ENCODE measurements at regions not wholly inside any gene's neighbourhood (a gene's known extent, or its start where the extent isn't known, plus 50 kb on each side); places are given as distances from the start of the nearest gene placed in this dataset.

- DNase-seq (ENCODE audit: low spot score in 2 of 2, unreplicated experiment in 2 of 2): no peak
- Mint-ChIP-seq H3K36me3 (no peaks in the 10 kb centered on the region), H3K27me3 (ENCODE audit: low read depth) (peaks cover 3% of the 10 kb centered on the region), H3K4me1 (peaks cover 6% of the 10 kb centered on the region), H3K9me3 (peaks cover 18% of the 10 kb centered on the region), H3K4me3 (no peak overlapping the region), H3K27ac (no peak overlapping the region)
- no peak for TF ChIP-seq CTCF (IDR thresholded peaks at IDR 0.05; ENCODE audit: unreplicated experiment)
These were observed 461.5 kb downstream of the MN1 start for GRCh38 chr22:27340047-27340446.

DNA sequence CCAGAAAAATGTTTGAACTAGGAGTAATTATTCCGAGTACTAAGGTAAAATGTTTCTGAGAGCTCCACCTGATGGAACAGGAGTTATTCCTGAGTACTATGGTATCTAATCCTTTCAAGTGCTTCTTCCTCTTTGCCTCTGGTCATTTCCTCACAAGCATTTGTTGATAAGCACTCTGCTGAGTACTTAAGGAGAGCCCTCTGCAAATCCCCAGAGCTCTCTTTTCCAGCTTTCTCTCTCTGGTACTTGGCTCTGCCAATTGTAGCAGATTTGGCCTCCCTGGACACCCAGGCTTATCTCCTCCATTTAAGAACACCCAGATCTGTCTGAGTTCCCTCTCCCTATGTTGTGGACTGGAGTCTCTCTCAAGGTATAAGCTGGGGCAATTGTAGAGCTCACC, 457.0 kb downstream of the MN1 start:
- Mint-ChIP-seq H3K4me1 (peaks cover 7% of the 10 kb centered on the region), H3K36me3 (no peaks in the 10 kb centered on the region), H3K27ac (no peak overlapping the region), H3K27me3 (ENCODE audit: low read depth) (no peaks in the 10 kb centered on the region), H3K9me3 (peaks cover 23% of the 10 kb centered on the region), H3K4me3 (no peak overlapping the region)
- TF ChIP-seq CTCF (IDR thresholded peaks at IDR 0.05; ENCODE audit: unreplicated experiment): no peak
- no peak for DNase-seq (ENCODE audit: low spot score in 2 of 2, unreplicated experiment in 2 of 2)

- peak overlapping the region; percentile 67 for H3K27ac Mint-ChIP-seq
- TF ChIP-seq CTCF (IDR thresholded peaks at IDR 0.05; ENCODE audit: unreplicated experiment): no peak
- peaks cover 7% of the 10 kb centered on the region for H3K4me1 Mint-ChIP-seq
- H3K9me3 Mint-ChIP-seq: peaks cover 29% of the 10 kb centered on the region
- no peak overlapping the region for H3K4me3 Mint-ChIP-seq
- no peak for DNase-seq (ENCODE audit: low spot score in 2 of 2, unreplicated experiment in 2 of 2)
- H3K27me3 Mint-ChIP-seq (ENCODE audit: low read depth): no peaks in the 10 kb centered on the region
- no peaks in the 10 kb centered on the region for H3K36me3 Mint-ChIP-seq
These were observed 455.9 kb downstream of the MN1 start for GRCh38 chr22:27345691-27346090.

DNA sequence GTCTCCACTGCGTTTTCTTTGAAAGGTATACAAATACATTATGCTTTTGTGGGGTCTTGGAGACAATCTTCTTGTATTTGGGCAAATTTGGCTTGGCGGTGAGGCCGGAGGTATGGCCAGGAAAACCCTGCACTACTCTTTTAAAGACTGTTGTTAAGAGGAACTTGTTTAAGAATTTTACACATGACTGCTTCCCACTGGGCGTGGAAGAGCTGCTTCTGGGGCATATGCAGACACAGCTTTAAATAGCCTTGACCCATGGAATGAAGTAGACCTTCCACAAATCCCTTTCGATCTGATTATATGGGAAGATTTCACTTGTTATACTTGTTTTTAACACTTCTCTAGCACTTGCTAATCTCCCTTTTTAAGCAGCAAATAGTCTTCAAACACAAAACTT, 453.6 kb downstream of the MN1 start:
- DNase-seq (ENCODE audit: low spot score in 2 of 2, unreplicated experiment in 2 of 2): no peak
- peaks cover 7% of the 10 kb centered on the region for H3K4me1 Mint-ChIP-seq
- no peaks in the 10 kb centered on the region for H3K36me3 Mint-ChIP-seq
- TF ChIP-seq CTCF (IDR thresholded peaks at IDR 0.05; ENCODE audit: unreplicated experiment): no peak
- H3K27ac Mint-ChIP-seq: no peak overlapping the region
- H3K4me3 Mint-ChIP-seq: no peak overlapping the region
- peaks cover 25% of the 10 kb centered on the region for H3K9me3 Mint-ChIP-seq
- H3K27me3 Mint-ChIP-seq (ENCODE audit: low read depth): peaks cover 6% of the 10 kb centered on the region

- H3K4me3 Mint-ChIP-seq: no peak overlapping the region
- no peak for TF ChIP-seq CTCF (IDR thresholded peaks at IDR 0.05; ENCODE audit: unreplicated experiment)
- H3K27me3 Mint-ChIP-seq (ENCODE audit: low read depth): peaks cover 6% of the 10 kb centered on the region
- no peak overlapping the region for H3K27ac Mint-ChIP-seq
- peaks cover 21% of the 10 kb centered on the region for H3K9me3 Mint-ChIP-seq
- H3K4me1 Mint-ChIP-seq: peaks cover 7% of the 10 kb centered on the region
- no peaks in the 10 kb centered on the region for H3K36me3 Mint-ChIP-seq
- no peak for DNase-seq (ENCODE audit: low spot score in 2 of 2, unreplicated experiment in 2 of 2)
These were observed 452.9 kb downstream of the MN1 start for GRCh38 chr22:27348634-27349033.

GRCh38 chr22:27349456-27349855, 452.1 kb downstream of the MN1 start:
- no peak overlapping the region for H3K27ac Mint-ChIP-seq
- no peak overlapping the region for H3K4me3 Mint-ChIP-seq
- peaks cover 20% of the 10 kb centered on the region for H3K9me3 Mint-ChIP-seq
- no peaks in the 10 kb centered on the region for H3K36me3 Mint-ChIP-seq
- peaks cover 9% of the 10 kb centered on the region for H3K27me3 Mint-ChIP-seq (ENCODE audit: low read depth)
- no peak for DNase-seq (ENCODE audit: low spot score in 2 of 2, unreplicated experiment in 2 of 2)
- H3K4me1 Mint-ChIP-seq: peaks cover 7% of the 10 kb centered on the region
- TF ChIP-seq CTCF (IDR thresholded peaks at IDR 0.05; ENCODE audit: unreplicated experiment): no peak
